Jurkat, Clone E6-1 (cell line): ENCODE measurements at regions not wholly inside any gene's neighbourhood (a gene's known extent, or its start where the extent isn't known, plus 50 kb on each side); places are given as distances from the start of the nearest gene placed in this dataset.

Experiments used
- DNase-seq: peaks from one replicate; pipeline ENCODE4 v3.0.0-alpha.2; 2011; ENCODE audit warnings: low read depth, low spot score
- H3K4me3 ChIP-seq: 2 replicates; pipeline ENCODE4 v1.5.1; 2011; ENCODE audit warnings: mild to moderate bottlenecking, low read length, control low read depth, moderate library complexity

DNA sequence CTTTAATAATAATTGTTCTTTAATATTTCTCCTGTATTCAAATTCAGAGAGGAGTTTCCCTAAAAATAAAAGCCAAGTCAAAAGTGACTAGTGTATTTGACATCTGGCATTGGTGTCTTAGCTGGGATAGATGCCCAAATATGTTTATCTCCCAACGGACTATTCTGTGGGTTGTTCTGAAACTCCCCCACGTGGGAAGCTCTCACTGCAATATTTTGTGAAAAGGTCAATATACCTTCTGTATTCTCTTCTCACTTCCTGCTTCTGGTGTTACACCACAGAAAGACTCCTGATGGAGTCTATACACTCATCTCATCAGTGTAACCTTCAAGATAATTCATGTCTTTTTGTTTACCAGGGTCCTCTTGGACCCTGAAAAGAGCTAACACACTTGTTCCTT lies 2052.8 kb upstream of the TENM3 start:
- no peak overlapping the region for H3K4me3 ChIP-seq
- no peak for DNase-seq

DNA sequence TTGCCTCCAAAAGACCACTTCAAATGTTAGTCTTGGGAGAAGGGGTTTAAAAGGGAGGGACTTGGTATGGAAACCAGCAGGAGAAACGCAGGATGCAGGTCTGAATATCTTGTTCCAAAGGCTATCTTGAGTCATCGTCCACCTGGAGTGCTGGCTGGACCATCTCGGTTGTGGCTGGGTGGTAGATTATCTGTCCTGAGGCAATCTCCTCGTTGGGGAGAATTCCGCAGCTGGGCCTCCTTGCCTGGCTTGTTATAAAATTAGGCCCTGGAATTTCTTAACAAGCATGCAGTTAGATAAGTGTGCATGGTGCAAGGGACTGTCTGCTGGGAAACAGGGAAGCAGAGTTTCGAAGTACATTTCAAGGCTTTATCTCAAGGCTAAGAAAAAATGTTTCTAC lies 2045.7 kb upstream of the TENM3 start:
- no peak overlapping the region for H3K4me3 ChIP-seq
- DNase-seq = no peak

DNA sequence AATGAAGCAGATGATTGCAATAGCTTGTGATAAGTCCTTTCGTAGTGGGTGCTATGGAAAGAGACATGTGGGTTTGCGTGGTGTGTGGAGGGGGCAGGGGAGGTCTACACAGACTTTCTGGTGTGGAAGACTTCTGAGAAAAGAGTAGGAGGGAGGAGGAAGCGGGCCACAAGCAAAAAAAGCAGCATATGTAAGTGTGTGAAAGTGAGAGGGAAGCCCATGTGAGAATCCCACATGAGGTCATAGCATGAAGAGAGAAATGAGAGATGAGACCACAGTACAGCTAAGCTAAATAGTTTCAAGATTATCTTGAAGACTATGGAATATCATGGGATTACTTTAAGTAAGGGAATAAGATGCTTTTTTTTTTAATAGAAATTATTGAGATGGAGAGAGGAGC lies 2039.9 kb upstream of the TENM3 start:
- no peak for DNase-seq

DNA sequence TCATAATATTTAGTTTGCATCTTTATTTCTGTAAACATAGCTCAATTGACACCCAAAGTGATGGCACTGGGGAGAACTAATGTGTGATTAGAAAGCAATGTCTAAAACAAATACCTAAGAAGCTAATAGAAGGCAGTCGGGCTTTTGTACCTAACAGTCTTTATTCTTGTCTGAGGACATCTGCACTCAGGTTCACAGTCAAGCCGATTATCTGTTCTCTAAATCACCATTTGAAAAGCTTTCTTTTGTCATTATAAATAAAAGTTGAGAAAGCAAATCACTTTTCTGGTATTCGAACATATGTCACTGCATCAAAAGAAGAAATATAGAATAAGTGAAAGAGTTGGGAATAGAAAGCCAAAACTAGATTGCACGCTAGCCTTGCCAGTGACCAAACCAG lies 2037.9 kb upstream of the TENM3 start:
- DNase-seq = no peak
- H3K4me3 ChIP-seq = no peak overlapping the region

More for the DNA sequence above, 2039.9 kb upstream of the TENM3 start:
- H3K4me3 ChIP-seq = no peak overlapping the region

DNA sequence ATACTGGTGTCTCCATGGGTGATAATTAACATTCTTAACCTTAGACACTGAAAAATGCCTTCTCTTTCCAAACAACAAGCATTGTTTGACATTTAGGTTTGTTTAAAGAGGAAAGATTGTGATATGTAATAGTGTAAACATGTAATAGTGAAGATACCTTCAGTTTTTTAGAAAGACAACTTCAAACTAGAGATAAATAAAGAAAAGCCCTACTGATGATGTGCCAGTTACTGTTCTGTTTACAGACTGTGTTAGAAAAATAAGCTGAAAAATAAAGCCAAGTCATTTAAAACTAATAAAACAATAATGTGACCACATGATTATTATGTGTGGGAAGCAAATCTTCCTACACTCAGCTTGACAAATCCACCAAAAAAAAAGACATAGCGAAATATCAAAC lies 2035.3 kb upstream of the TENM3 start:
- DNase-seq = no peak
- no peak overlapping the region for H3K4me3 ChIP-seq

DNA sequence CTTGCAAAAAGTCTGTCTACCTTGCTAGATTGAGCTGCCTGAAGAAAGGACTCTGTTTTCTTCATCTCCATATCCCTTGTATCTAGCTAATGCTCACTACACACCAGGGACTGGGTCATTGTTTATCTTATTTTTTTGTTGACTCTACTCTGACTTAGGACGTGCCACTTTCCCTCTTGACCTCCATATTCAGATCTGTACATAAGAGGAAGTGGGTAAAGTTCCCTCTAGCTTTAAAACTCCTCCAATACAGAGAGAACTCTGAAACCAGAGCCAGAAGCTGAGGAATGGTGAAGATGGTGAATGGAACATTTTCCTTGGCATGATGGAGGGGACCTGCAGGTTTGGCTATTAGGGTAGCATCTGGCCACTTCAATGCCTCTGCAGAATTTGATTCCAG lies 2026.1 kb upstream of the TENM3 start:
- no peak for DNase-seq
- no peak overlapping the region for H3K4me3 ChIP-seq

DNA sequence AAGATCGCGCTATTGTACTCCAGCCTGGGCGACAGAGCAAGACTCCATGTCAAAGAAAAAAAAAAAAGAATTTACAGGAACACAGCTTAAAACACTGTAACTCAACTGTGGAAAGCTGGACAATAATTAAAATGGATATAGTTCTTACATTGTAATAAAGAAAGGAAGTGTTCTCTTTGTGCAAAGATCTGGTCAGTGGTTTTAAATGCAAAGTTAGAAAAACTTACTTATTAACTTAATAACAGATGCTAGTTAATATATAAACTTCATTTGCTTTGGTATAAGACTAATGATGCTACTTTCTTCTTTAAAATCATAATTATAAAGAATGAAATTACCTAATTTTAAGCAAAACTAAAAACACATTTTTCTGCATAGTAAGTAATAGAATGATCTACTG lies 2024.1 kb upstream of the TENM3 start:
- DNase-seq = no peak
- no peak overlapping the region for H3K4me3 ChIP-seq

DNA sequence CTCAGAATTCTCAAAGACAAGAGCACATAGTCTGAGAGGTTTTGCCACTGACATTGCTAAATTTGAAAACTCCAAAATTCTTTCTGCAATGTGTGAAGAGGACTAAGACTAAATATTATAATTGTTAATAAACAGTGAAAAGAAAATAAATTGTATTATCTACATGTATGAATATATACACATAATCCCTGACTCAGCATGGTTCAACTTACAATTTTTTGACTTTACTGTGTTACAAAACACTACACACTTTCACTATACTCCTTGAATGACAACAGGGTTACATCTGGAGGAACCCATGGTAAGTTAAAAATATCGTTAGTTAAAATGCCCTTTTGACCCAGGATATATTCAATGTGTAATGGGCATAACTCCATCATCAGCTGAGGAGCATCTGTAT lies 2017.2 kb upstream of the TENM3 start:
- H3K4me3 ChIP-seq = no peak overlapping the region
- DNase-seq = no peak

DNA sequence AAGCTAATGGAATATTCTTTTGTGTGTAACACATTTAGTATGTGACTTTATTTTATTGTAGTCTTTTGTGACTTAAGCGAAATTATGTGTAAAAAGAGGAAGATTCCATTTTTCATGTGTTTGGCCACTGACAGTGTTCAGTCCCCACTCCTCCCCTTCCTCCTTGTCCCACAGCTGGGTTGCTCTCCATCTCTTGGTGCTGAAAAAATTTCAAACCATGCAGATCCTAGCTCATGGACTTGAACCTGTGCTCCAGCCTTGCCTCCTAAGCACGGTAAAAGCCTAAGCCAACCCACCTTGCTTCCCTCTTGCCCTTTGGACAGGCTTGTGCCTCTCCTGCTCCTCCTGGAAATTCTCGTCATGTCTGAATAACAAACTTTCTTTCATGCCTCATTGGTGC lies 2008.5 kb upstream of the TENM3 start:
- no peak overlapping the region for H3K4me3 ChIP-seq
- no peak for DNase-seq

DNA sequence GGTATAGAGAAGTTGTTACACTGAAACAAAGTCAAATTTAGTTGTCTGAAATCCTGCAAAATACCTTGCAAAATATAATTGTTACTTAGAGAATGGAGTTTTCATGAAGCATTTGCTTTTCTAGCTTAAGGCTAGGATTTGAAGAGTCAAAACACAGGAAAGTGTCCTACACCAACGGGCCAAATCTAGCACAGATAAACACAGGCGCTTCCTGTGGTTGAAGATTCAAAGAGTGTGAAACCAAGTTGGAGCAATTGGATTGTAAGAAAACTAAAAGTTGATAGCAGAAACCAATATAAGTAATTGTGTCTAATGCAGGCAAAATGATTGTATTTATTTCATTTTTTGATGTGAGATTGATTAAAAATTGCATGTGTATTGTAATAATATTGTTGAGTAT lies 2002.5 kb upstream of the TENM3 start:
- H3K4me3 ChIP-seq = no peak overlapping the region
- peak; percentile 32 for DNase-seq

DNA sequence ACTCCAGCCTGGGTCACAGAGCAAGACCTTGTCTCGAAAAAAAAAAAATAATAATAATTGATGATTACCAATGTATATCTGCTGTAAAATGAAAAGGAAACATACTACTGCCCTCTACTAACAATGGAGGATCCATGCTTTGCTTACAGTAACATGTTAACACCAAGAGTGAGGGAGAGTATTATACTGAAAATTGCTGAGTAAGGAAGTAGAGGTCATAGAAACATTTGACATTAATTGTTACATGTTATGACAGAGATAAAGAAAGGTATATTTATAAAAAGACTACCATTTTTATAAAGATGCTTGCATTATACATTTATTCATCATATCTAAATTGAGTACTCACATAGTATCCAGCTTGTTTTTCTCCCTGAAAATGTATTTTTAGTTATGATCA lies 1989.8 kb upstream of the TENM3 start:
- DNase-seq = no peak
- no peak overlapping the region for H3K4me3 ChIP-seq

DNA sequence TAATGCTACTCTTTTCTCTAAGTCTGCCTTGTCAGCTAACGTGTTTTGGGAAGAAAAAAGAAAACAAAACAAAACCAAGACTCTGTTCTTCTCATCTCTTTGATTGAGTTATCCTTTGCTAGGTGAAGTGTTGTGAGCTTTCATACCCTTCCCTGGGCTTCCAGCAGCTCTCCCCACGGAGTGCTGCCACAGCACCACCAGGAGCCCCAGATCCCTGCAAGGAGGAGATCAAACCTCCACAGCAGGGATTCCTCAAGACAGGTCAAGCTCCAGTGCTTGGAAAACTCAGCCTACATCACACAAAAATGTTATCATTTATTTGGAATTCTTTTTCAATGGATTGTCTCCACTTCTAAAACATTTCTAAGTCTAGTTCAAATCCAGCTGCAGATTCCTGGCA lies 1981.9 kb upstream of the TENM3 start:
- H3K4me3 ChIP-seq = no peak overlapping the region
- DNase-seq = no peak

DNA sequence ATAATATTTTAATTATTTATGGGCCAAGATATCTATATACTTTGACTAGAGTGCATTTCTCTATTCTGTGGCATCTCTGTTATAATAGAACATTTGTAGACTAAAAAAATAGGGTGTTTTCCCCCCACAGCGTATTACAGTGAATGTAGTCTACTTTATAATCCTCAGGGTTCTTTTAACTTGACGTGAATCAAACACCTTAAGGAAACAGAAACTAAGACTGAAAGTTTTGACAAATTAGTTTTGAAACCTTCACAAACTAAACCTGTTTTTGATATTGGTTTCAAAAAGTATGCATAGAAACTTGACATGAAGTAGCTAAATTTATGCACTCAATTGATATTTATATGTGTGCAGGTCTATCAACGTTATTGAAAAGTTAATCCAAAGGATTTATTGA lies 1963.1 kb upstream of the TENM3 start:
- no peak overlapping the region for H3K4me3 ChIP-seq
- DNase-seq = no peak

DNA sequence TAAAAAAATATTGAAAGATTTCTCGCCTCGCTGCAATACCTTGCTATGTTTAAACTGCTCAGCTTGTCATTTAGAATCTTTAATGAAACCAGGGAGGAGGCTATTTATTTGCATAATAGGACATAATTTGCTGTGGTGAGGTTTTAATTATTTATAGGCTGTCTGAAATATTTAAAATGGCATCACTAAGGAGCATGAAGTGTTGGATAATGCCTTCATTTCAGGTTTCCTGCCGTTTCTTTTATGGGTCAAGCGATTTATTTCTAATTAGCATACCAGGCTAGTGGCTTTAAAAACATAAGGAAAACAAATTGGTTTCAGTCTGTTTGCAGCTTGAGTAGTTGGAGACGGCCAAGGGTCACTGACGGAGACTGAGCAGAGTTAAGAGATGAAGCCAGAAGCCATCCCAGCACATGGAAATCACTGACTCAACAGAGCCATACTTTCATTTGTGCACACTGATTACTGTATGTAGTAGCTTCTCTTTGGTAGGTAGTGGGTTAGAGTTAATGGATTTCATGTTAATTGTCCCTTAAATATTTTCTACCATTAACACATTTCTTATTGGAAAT lies 1962.4 kb upstream of the TENM3 start:
- no peak for DNase-seq
- H3K4me3 ChIP-seq = no peak overlapping the region

DNA sequence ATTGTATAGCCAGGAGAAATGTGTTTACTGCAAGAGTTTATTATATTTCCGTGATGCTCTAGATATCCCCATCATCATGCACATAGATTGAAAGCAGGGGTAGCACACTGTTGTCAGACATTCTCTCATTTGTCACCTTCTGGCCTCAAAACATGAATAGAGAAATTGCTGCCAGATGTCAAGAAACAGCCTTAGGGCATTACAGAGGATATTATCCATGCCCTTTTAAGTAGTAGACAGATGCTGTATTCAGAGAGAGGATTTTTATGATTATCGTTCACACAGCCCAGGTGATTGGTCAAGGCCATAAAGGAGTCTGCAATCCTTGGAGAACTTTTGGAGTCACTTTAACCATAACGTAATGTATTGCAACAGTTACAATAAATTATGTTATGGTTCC lies 1961.5 kb upstream of the TENM3 start:
- no peak for DNase-seq
- no peak overlapping the region for H3K4me3 ChIP-seq

DNA sequence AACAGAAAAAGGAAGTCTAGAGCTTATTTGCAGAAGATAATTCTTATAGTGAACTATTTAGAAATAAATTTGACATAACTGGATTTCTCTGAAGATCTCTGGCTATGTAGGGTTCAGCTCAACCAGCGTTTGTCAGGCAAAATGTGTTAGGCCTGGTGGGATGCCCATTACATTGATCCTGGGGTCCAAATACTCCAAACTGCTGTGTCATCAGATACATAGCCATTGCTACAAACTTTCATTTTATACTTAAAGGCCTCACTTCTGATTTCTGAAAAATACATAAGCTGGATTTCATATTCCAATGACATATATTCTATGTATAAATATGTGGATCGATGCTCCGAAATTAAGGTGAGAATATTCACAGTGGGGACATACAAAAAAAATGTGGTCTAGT lies 1958.9 kb upstream of the TENM3 start:
- H3K4me3 ChIP-seq = no peak overlapping the region
- no peak for DNase-seq

DNA sequence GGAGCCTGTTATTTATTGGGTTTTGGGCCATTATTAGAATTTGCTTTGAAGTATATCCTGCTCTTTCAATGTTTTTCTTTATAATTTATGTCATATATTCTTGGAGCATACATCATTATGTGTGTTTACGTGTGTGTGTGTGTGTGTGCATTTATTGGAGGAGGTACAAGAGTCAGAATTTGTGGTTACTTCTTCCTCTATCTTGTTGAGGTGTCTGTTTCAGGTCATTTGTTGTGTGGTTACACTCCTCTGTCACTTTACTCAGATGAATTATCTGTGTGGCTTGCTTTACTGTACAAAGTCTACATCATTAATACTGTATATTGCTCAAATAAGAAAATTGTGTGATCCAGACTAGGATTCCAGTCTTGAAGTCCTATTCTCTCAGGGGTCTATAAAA lies 1957.4 kb upstream of the TENM3 start:
- DNase-seq = no peak
- H3K4me3 ChIP-seq = no peak overlapping the region

DNA sequence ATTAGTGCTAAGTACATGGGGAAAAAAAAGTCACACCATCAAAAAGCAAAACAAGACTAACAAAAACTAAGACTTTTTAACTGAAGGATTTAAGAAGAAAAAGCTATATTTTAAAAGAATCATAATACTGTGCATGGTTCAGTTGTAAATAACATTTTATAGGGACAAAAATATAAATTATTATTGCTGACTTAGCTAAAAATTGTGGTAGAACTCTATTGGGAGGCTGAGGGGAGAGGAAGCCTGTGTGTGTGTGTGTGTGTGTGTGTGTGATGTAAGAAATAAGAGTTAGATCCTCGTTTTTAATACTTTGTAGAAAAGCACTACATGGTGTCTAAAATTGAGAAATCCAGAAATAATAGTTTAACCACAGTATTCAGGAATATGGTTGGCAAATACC lies 1950.9 kb upstream of the TENM3 start:
- no peak overlapping the region for H3K4me3 ChIP-seq
- no peak for DNase-seq

DNA sequence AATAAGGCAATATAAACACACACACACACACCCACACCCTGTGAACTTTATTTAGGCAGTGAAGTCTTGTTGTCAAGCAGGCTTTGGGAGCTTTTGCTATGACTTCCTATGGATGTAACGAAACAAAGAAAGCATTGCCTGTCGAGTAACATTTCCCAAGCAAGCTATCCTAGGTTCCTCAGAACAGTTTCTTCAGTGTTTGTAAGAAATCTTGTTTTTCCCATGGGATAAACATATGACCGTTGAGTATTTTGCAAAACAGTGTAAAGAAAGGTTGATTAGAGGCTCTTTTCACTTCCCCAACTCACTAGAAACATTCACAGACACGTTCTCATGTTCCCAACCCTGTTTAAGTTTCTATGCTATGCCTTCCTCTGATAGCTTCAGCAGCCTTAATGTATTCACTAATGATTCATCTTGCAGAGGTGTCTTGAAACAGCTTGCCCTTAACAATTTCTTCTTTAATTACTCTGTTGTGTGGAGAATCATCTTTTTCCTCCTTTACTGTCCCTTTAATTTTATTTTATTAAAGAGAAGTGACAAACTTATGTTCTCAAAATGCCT lies 1947.1 kb upstream of the TENM3 start:
- DNase-seq = no peak
- no peak overlapping the region for H3K4me3 ChIP-seq

DNA sequence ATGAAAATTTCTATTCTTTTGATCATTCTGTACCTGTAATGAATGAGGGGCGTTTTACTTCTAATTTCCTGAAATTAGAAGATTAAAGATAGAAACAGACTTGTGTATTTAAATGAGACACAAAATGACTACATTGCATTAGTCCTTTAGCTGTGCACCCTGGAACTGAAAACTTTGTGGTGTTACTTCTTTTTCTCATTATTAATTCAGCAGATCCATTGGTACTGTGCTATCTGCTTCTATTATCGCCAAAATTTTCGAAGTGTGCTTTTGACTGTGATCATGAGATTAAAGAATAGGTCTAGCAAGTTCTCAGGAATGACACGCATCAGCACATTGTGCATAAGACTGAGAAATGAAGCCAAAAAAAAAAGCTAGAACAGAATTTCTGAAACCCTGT lies 1938.9 kb upstream of the TENM3 start:
- no peak overlapping the region for H3K4me3 ChIP-seq
- DNase-seq = no peak

DNA sequence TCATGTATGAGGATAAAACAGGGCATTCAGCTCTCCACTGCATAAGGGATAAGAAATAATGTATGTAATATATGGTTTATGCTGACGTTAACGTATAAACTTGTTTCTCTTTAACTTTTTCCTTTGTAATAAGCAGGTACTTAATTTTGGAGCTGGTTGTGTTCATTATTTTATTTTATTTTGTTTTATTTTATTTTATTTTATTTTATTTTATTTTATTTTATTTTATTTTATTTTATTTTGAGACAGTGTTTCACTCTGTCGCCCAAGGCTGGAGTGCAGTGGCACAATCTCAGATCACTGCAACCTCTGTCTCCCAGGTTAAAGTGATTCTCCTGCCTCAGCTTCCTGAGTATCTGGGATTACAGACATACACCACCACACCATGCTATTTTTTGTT lies 1932.6 kb upstream of the TENM3 start:
- DNase-seq = no peak
- H3K4me3 ChIP-seq = no peak overlapping the region

DNA sequence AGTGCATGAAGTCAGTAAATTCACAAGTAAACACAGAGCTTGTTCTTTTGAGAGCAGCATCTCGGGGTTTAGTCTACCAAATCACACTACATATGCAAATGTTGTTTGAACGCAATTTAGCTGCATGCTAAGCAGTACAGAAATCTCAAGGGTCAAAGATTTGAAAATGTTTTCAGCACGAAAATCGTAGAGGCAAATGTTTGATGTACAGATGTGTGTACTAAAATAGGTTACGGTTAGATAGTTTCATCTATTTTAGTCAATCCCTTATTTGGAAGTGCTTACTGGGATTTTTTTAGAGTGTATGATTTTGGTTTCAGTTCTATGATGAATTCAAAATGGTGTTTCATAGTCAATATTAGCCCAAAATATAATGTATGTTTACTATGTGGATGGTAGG lies 1928.2 kb upstream of the TENM3 start:
- DNase-seq = no peak
- H3K4me3 ChIP-seq = no peak overlapping the region
